GM23248 (cell line): ENCODE measurements at regions not wholly inside any gene's neighbourhood (a gene's known extent, or its start where the extent isn't known, plus 50 kb on each side); places are given as distances from the start of the nearest gene placed in this dataset.
A peak's percentile ranks its signal among the peaks of the same experiment; 100 is the strongest.

Source experiments
- DNase-seq: peaks from one replicate; pipeline ENCODE4 v3.0.0-alpha.2; 2015
- H2AFZ ChIP-seq: fragments of 200-600 bp; sonication (generic); 2 replicates; pipeline ENCODE4 v1.6.1; 2016; ENCODE audit warnings: antibody characterized with exemption
- H3F3A ChIP-seq: fragments of 200-600 bp; sonication (generic); 2 replicates; pipeline ENCODE4 v1.6.1; 2016; ENCODE audit warnings: mild to moderate bottlenecking, antibody characterized with exemption, mixed run types; ENCODE audit not compliant: insufficient read depth
- H3K27ac ChIP-seq: fragments of 200-600 bp; sonication (generic); 2 replicates; pipeline ENCODE4 v1.5.1; 2016; ENCODE audit warnings: mild to moderate bottlenecking
- H3K27me3 ChIP-seq: fragments of 200-600 bp; sonication (generic); replicated peaks from 2 replicates; pipeline ENCODE4 v1.6.1; 2016; ENCODE audit warnings: mild to moderate bottlenecking; ENCODE audit not compliant: insufficient read depth
- H3K36me3 ChIP-seq: fragments of 200-600 bp; sonication (generic); 2 replicates; pipeline ENCODE4 v1.6.1; 2016; ENCODE audit warnings: low read depth, mild to moderate bottlenecking
- H3K4me1 ChIP-seq: fragments of 200-600 bp; sonication (generic); 2 replicates; pipeline ENCODE4 v1.6.1; 2016; ENCODE audit warnings: mild to moderate bottlenecking; ENCODE audit not compliant: insufficient read depth
- H3K4me2 ChIP-seq: fragments of 200-600 bp; sonication (generic); one replicate; pipeline ENCODE4 v1.6.1; 2016; ENCODE audit warnings: mild to moderate bottlenecking; ENCODE audit not compliant: unreplicated experiment
- H3K4me3 ChIP-seq: fragments of 200-600 bp; sonication (generic); 2 replicates; pipeline ENCODE4 v1.5.1; 2016; ENCODE audit warnings: mild to moderate bottlenecking
- H3K79me2 ChIP-seq: fragments of 200-600 bp; sonication (generic); 2 replicates; pipeline ENCODE4 v1.6.1; 2016; ENCODE audit warnings: mild to moderate bottlenecking; ENCODE audit not compliant: insufficient read depth
- H3K9ac ChIP-seq: fragments of 200-600 bp; sonication (generic); 2 replicates; pipeline ENCODE4 v1.6.1; 2016; ENCODE audit warnings: mild to moderate bottlenecking
- H3K9me2 ChIP-seq: fragments of 200-600 bp; sonication (generic); 2 replicates; pipeline ENCODE4 v1.6.1; 2016; ENCODE audit warnings: mixed run types, mild to moderate bottlenecking, moderate library complexity; ENCODE audit not compliant: insufficient read depth
- H3K9me3 ChIP-seq: fragments of 200-600 bp; sonication (generic); one replicate; pipeline ENCODE4 v1.6.1; 2017; ENCODE audit warnings: low read depth
- H4K20me1 ChIP-seq: fragments of 200-600 bp; sonication (generic); 2 replicates; pipeline ENCODE4 v1.6.0; 2016; ENCODE audit not compliant: insufficient read depth
- EZH2 ChIP-seq: fragments of 200-600 bp; sonication (generic); IDR thresholded peaks from 2 replicates; pipeline ENCODE4 v1.6.1; 2018; ENCODE audit warnings: antibody characterized with exemption, mild to moderate bottlenecking; ENCODE audit not compliant: insufficient read depth, poor library complexity, severe bottlenecking
- EZH2phosphoT487 ChIP-seq: fragments of 200-600 bp; sonication (generic); IDR thresholded peaks from 2 replicates; pipeline ENCODE4 v1.6.1; 2018; ENCODE audit warnings: antibody characterized with exemption, moderate library complexity, mild to moderate bottlenecking, low read depth; ENCODE audit not compliant: insufficient read depth
- WGBS, 2 experiments: methylation state at CpG; one replicate each; pipeline ENCODE4 v1.1.6; 2015 to 2017; ENCODE audit warnings: low lambda C conversion rate in 2 of 2, low coverage in 1 of 2; ENCODE audit errors: missing lambda C conversion rate in 2 of 2; 5-methylcytosine and 5-hydroxymethylcytosine counted together
- in situ Hi-C: fragments of 300-500 bp; cut with MboI; formaldehyde crosslinking; loops from 2 replicates; pipeline ENCODE4 v1.15.0; 2020

DNA sequence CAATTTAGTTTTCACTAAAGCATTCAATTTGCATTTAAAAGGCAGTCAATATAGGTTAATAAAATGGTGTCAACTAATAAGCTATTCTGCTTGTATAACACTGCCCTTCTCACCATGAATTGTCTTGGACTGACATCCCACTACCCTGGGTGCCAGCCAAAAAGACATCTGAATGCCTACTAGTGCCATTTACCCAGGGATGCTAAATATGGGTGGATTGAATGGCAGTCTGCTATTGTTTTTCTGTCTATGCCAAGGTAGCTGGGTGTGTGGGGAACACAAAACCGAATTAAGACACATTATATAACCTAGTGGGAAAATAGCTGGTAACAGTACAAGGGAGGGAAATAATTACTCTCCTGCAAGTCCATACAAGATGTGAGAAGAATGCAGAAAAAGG is 240.0 kb upstream of the CFAP20DC start:
- H4K20me1 ChIP-seq = no peaks in the 10 kb centered on the region
- no peaks in the 10 kb centered on the region for H3K36me3 ChIP-seq
- no peak overlapping the region for H3K27ac ChIP-seq
- 0 out of 2 replicates have a peak, but pooled peaks cover 22% of the 10 kb centered on the region for H3F3A ChIP-seq
- no peak overlapping the region for H3K4me2 ChIP-seq
- in situ Hi-C loops = no loop called here
- H3K9me3 ChIP-seq = no peaks in the 10 kb centered on the region
- peaks cover 29% of the 10 kb centered on the region for H3K4me1 ChIP-seq
- TF ChIP-seq EZH2phosphoT487 (no peak), EZH2 (no peak)
- H3K9me2 ChIP-seq = no peaks in the 10 kb centered on the region; the same call in 1 of the 2 replicates
- no peaks in the 10 kb centered on the region for H3K27me3 ChIP-seq
- no peak overlapping the region for H3K4me3 ChIP-seq
- no peak overlapping the region for H2AFZ ChIP-seq
- no peaks in the 10 kb centered on the region for H3K79me2 ChIP-seq
- 53 to 64% methylated on average over 1 of the region's 1 CpG for WGBS, 2 experiments
- no peak overlapping the region for H3K9ac ChIP-seq
- no peak for DNase-seq

DNA sequence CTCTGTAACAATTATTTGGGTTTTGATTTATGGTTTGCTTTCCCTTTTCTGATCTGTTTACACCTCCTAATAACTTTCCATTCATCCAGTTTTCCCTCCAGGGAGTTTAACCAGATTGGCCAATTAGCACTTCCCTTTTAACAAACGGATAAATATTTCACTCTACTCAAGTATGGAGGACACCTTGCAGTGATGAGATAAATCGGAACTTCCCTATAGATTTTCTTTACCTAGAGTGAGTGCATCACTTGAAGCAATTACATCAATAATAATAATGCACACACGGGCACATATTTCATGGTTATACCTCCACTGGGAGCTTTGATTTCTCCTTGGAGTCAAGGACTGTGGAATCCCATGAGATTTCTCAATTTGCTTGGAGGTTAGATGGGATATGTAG is 239.1 kb upstream of the CFAP20DC start:
- Histone ChIP-seq H3K27me3 (no peaks in the 10 kb centered on the region), H4K20me1 (no peaks in the 10 kb centered on the region), H3K4me3 (no peak overlapping the region), H3F3A (0 out of 2 replicates have a peak, but pooled peaks cover 22% of the 10 kb centered on the region), H3K9ac (no peak overlapping the region), H3K9me3 (no peaks in the 10 kb centered on the region), H3K4me1 (peaks cover 29% of the 10 kb centered on the region), H3K36me3 (no peaks in the 10 kb centered on the region), H3K4me2 (no peak overlapping the region), H3K79me2 (no peaks in the 10 kb centered on the region), H2AFZ (no peak overlapping the region), H3K9me2 (no peaks in the 10 kb centered on the region; the same call in 1 of the 2 replicates), H3K27ac (no peak overlapping the region)
- TF ChIP-seq EZH2phosphoT487 (no peak), EZH2 (no peak)
- WGBS, 2 experiments = 48 to 50% methylated on average over 3 of the region's 3 CpGs
- DNase-seq = no peak
- in situ Hi-C loops = no loop called here

DNA sequence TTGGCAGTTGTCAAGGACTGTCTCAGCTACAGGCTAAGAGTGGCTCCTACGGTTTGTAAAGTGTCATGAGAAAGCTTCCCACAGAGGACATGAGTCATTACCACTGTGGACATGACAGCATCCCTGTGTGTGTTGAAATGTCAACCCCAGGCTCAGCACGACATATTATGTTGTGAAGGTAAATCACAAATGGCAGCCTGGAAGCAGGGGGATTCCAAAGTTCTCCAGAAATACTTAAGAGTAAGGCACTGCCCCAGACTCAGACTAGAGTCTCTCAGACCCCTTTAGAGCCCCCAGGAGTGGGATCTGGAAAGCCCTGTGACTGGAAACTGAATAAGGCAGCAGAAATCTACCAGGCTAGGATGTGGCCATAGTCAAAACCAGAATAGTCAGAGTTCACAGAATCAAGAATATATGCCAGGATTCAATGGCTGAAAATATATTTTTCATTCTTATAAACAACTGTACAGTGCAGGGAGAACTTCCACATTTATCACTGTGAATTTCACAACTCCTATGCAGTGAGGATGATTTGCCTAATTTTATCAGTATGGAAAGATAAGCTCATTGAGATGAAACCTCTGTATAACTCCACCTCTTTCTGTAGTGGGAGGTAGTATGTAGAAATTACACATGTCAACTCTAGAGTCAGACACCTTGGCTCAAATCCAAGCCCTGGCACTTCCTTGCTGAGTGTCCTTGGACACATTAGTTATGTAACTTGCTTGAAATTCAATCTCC is 237.1 kb upstream of the CFAP20DC start:
- Histone ChIP-seq H3K27me3 (no peaks in the 10 kb centered on the region), H3K79me2 (no peaks in the 10 kb centered on the region), H3K27ac (peak overlapping the region; percentile 76), H3K4me3 (no peak overlapping the region), H3K9ac (no peak overlapping the region), H3F3A (0 out of 2 replicates have a peak, but pooled peaks cover 22% of the 10 kb centered on the region), H4K20me1 (no peaks in the 10 kb centered on the region), H3K4me2 (peak overlapping the region; percentile 62), H2AFZ (peak overlapping the region; percentile 43), H3K36me3 (no peaks in the 10 kb centered on the region), H3K9me2 (no peaks in the 10 kb centered on the region; the same call in 1 of the 2 replicates), H3K9me3 (no peaks in the 10 kb centered on the region), H3K4me1 (peaks cover 29% of the 10 kb centered on the region)
- TF ChIP-seq EZH2phosphoT487 (no peak), EZH2 (no peak)
- DNase-seq = peak; percentile 85
- in situ Hi-C loops = no loop called here
- WGBS, 2 experiments = 4 to 14% methylated on average over 2 of the region's 2 CpGs

DNA sequence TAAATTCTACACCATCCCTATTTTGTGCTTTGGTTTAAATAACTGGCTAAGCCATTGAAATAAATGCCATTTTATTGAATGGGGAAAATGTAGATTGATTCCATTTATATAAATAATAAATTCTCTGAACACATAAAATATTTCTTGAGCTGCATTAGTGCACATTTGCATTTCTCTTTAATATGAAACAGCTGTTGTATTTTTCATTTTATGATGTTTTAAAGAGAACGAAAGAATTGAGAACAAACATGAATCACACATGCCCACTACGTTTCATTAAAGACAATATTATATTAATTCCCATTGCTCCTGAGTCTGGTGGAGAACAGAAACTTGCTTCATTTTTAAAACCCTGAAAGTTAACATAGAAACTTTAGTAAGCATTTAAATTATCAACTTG is 235.7 kb upstream of the CFAP20DC start:
- no peaks in the 10 kb centered on the region for H3K36me3 ChIP-seq
- DNase-seq = no peak
- H3K4me2 ChIP-seq = peak overlapping the region; percentile 29
- H3K9me3 ChIP-seq = no peaks in the 10 kb centered on the region
- H3F3A ChIP-seq = 0 out of 2 replicates have a peak, but pooled peaks cover 22% of the 10 kb centered on the region
- H3K79me2 ChIP-seq = no peaks in the 10 kb centered on the region
- no peak overlapping the region for H3K4me3 ChIP-seq
- TF ChIP-seq EZH2phosphoT487 = no peak
- TF ChIP-seq EZH2 = no peak
- H4K20me1 ChIP-seq = no peaks in the 10 kb centered on the region
- H3K27ac ChIP-seq = no peak overlapping the region; the same call in 1 of the 2 replicates
- 18% methylated on average over 2 of the region's 2 CpGs for WGBS, 2 experiments
- no peaks in the 10 kb centered on the region for H3K27me3 ChIP-seq
- H3K9ac ChIP-seq = no peak overlapping the region
- in situ Hi-C loops = no loop called here
- peaks cover 27% of the 10 kb centered on the region for H3K4me1 ChIP-seq
- H3K9me2 ChIP-seq = no peaks in the 10 kb centered on the region
- peak overlapping the region; percentile 43; the same call in 1 of the 2 replicates for H2AFZ ChIP-seq
